CD4-positive, alpha-beta T cell (primary cell): ENCODE measurements at regions not wholly inside any gene's neighbourhood (a gene's known extent, or its start where the extent isn't known, plus 50 kb on each side); places are given as distances from the start of the nearest gene placed in this dataset.

Experiments used
- ATAC-seq: fragments of 200-7000 bp; cut with Tn5 transposase; one replicate; pipeline ENCODE4 v1.10.0; 2022; ENCODE audit warnings: mild to moderate bottlenecking; ENCODE audit not compliant: poor library complexity
- CTCF ChIA-PET: fragments of 350-600 bp; sonication (Branson Sonifier 250); formaldehyde crosslinking; loops from one replicate; lab custom pipeline; 2021; ENCODE audit warnings: antibody characterized with exemption, inconsistent platforms; lab: Charles Lee
- POLR2A ChIA-PET: fragments of 350-600 bp; sonication (Branson Sonifier 250); formaldehyde crosslinking; loops from one replicate; lab custom pipeline; 2021; ENCODE audit warnings: antibody characterized with exemption, inconsistent platforms; lab: Charles Lee
- DNase-seq, 14 experiments: peaks; one replicate each; pipeline ENCODE4 v3.0.0-alpha.2; 2013 to 2020; ENCODE audit warnings: mixed read lengths in 2 of 14
- H3K27ac ChIP-seq, 2 donors: one replicate each; pipeline versions ENCODE4 v1.5.1 to v1.7.0; 2013; ENCODE audit warnings: low read length in 2 of 2, low read depth in 1 of 2, mild to moderate bottlenecking in 1 of 2
- H3K27me3 ChIP-seq, 2 experiments: 1 replicate in 1 of 2; 2 replicates in 1 of 2; pipeline versions ENCODE4 v1.6.1 to v1.7.0; 2013; ENCODE audit warnings: low read length in 2 of 2, control low read depth in 1 of 2, mild to moderate bottlenecking in 1 of 2, moderate library complexity in 1 of 2; ENCODE audit not compliant: insufficient read depth in 2 of 2, control insufficient read depth in 1 of 2
- H3K36me3 ChIP-seq: one replicate; pipeline ENCODE4 v1.6.1; 2013; ENCODE audit warnings: low read length, control low read depth; ENCODE audit not compliant: insufficient read depth
- H3K4me1 ChIP-seq: one replicate; pipeline ENCODE4 v1.6.1; 2013; ENCODE audit warnings: low read length, control low read depth; ENCODE audit not compliant: insufficient read depth
- H3K4me3 ChIP-seq: one replicate; pipeline ENCODE4 v1.5.1; 2013; ENCODE audit warnings: mild to moderate bottlenecking, low read length, moderate library complexity
- H3K9me3 ChIP-seq, 2 experiments: 1 replicate in 1 of 2; 2 replicates in 1 of 2; pipeline versions ENCODE4 v1.6.1 to v1.7.0; 2013; ENCODE audit warnings: low read length in 2 of 2, mild to moderate bottlenecking in 2 of 2, control low read depth in 1 of 2, moderate library complexity in 1 of 2; ENCODE audit not compliant: control insufficient read depth in 1 of 2, insufficient read depth in 1 of 2
- H3K27ac Mint-ChIP-seq: one replicate; pipeline ENCODE4 v1.8.0; 2020; ENCODE audit warnings: mixed read lengths
- H3K27me3 Mint-ChIP-seq: one replicate; pipeline ENCODE4 v1.8.0; 2021; ENCODE audit warnings: mixed read lengths
- H3K36me3 Mint-ChIP-seq: one replicate; pipeline ENCODE4 v1.8.0; 2021; ENCODE audit warnings: low read depth, mixed read lengths
- H3K4me1 Mint-ChIP-seq: one replicate; pipeline ENCODE4 v1.8.0; 2021; ENCODE audit warnings: low read depth, mixed read lengths
- H3K4me3 Mint-ChIP-seq: one replicate; pipeline ENCODE4 v1.8.0; 2020; ENCODE audit warnings: mild to moderate bottlenecking, mixed read lengths
- H3K9me3 Mint-ChIP-seq: one replicate; pipeline ENCODE4 v1.8.0; 2020; ENCODE audit warnings: mixed read lengths
- intact Hi-C, 2 experiments: fragments of 100-400 bp; cut with DNase I in 1 of 2; cut with micrococcal nuclease in 1 of 2; formaldehyde crosslinking; loops; one replicate each; pipeline versions ENCODE4 v1.15.1 to v1.9.0; 2023 to 2025; cut with DNase I, micrococcal nuclease
- TF ChIP-seq, protein P1 (sequence below): fragments of 200-600 bp; IDR thresholded peaks from one replicate; pipeline ENCODE4 v1.8.0; 2022; ENCODE audit warnings: antibody characterized with exemption, mild to moderate bottlenecking

DNA sequence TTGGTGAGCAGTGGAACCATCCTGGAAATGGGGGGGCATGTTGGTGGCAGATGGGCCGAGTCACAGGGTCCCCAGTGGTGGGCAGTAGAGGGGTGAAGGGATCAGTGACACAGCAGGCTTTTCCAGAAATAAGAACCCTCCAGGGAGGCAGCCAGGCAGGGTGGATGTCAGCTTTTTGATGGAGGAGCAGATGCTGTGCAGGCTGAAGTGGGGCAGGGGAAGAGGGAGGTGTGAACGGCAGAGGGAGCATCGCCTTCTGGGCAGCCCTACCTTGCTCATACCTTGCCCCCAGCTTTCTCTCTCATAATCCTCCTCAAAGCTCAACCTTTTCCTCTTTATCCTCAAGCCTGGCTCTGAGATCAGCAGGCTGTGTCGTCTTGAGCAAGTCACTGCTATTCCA, 131.8 kb upstream of the IPO9 start:
- Mint-ChIP-seq H3K9me3 (no peaks in the 10 kb centered on the region), H3K36me3 (no peaks in the 10 kb centered on the region), H3K4me1 (no peaks in the 10 kb centered on the region), H3K27me3 (no peaks in the 10 kb centered on the region), H3K27ac (no peak overlapping the region), H3K4me3 (no peak overlapping the region)
- TF ChIP-seq, protein P1, sequence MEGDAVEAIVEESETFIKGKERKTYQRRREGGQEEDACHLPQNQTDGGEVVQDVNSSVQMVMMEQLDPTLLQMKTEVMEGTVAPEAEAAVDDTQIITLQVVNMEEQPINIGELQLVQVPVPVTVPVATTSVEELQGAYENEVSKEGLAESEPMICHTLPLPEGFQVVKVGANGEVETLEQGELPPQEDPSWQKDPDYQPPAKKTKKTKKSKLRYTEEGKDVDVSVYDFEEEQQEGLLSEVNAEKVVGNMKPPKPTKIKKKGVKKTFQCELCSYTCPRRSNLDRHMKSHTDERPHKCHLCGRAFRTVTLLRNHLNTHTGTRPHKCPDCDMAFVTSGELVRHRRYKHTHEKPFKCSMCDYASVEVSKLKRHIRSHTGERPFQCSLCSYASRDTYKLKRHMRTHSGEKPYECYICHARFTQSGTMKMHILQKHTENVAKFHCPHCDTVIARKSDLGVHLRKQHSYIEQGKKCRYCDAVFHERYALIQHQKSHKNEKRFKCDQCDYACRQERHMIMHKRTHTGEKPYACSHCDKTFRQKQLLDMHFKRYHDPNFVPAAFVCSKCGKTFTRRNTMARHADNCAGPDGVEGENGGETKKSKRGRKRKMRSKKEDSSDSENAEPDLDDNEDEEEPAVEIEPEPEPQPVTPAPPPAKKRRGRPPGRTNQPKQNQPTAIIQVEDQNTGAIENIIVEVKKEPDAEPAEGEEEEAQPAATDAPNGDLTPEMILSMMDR: no peak
- H3K4me1 ChIP-seq: no peaks in the 10 kb centered on the region
- H3K4me3 ChIP-seq: no peak overlapping the region
- no peaks in the 10 kb centered on the region for H3K9me3 ChIP-seq
- intact Hi-C loops: no loop called here
- no peak overlapping the region for H3K27ac ChIP-seq
- DNase-seq (no peak), ATAC-seq (no peak)
- POLR2A ChIA-PET: no interaction called here
- no peaks in the 10 kb centered on the region for H3K27me3 ChIP-seq
- H3K36me3 ChIP-seq: no peaks in the 10 kb centered on the region
- CTCF ChIA-PET: no interaction called here

DNA sequence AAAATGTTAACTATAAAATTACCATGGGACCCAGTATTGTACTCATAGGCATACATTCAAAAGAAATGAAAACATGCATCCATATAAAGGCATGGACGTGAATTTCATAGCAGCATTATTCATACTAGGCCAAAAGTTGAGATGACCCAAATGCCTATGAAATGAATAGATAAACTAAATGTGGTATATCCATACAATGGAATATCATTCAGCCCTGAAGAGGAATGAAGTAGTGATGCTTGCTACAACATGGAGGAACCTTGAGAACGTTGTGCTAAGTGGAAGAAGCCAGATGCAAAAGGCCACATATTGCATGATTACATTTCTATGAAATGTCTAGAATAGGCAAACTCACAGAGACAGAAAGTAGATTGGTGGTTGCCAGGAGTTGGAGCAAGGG, 127.1 kb upstream of the IPO9 start:
- Mint-ChIP-seq H3K36me3 (no peaks in the 10 kb centered on the region), H3K4me3 (no peak overlapping the region), H3K27ac (no peak overlapping the region), H3K4me1 (no peaks in the 10 kb centered on the region), H3K9me3 (no peaks in the 10 kb centered on the region), H3K27me3 (peaks cover 4% of the 10 kb centered on the region)
- CTCF ChIA-PET: no interaction called here
- Histone ChIP-seq H3K9me3 (no peaks in the 10 kb centered on the region), H3K27me3 (peaks cover 0 to 3% of the 10 kb centered on the region in 2 experiments), H3K4me1 (no peaks in the 10 kb centered on the region), H3K27ac (no peak overlapping the region), H3K36me3 (no peaks in the 10 kb centered on the region), H3K4me3 (no peak overlapping the region)
- DNase-seq (no peak), ATAC-seq (no peak)
- TF ChIP-seq, protein P1: no peak
- POLR2A ChIA-PET: no interaction called here
- intact Hi-C loops: loop anchor here in 1 of 2 experiments (10.0 kb wide), 1 partner anchor 217 kb away; no protein-coding TSS in a partner anchor

DNA sequence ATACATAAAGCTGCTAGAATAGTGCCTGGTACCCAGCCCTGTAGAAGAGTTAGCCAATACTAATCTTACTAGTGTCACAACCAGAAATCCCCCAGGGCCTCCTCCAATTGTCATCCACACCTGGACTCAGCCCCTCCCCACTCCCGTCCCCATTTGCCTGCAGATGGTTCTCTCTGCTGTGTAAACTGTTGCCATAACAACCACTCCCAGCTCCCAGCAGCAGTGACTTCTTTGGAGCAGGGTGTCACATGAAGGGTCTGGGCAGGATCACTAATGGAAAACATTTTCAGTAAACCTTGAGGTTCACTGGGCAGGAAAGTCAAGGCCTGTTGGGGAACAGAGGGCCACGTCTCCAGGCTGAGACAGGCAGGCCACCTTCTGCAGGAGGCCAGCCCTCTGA, 126.0 kb upstream of the IPO9 start:
- peaks cover 0 to 3% of the 10 kb centered on the region in 2 experiments for H3K27me3 ChIP-seq
- H3K9me3 Mint-ChIP-seq: no peaks in the 10 kb centered on the region
- no peak for ATAC-seq
- H3K4me1 ChIP-seq: no peaks in the 10 kb centered on the region
- no peak overlapping the region for H3K27ac ChIP-seq
- peaks cover 4% of the 10 kb centered on the region for H3K27me3 Mint-ChIP-seq
- intact Hi-C loops: loop anchor here in 1 of 2 experiments (10.0 kb wide), 1 partner anchor 218 kb away; no protein-coding TSS in a partner anchor
- no peak overlapping the region for H3K4me3 ChIP-seq
- DNase-seq: no peak
- H3K9me3 ChIP-seq: no peaks in the 10 kb centered on the region
- H3K4me1 Mint-ChIP-seq: no peaks in the 10 kb centered on the region
- ChIA-PET CTCF (no interaction called here), POLR2A (no interaction called here)
- no peaks in the 10 kb centered on the region for H3K36me3 Mint-ChIP-seq
- no peaks in the 10 kb centered on the region for H3K36me3 ChIP-seq
- H3K27ac Mint-ChIP-seq: no peak overlapping the region
- TF ChIP-seq, protein P1: no peak
- H3K4me3 Mint-ChIP-seq: no peak overlapping the region
